ENCODE measurements at regions not wholly inside any gene's neighbourhood (a gene's known extent, or its start where the extent isn't known, plus 50 kb on each side); places are given as distances from the start of the nearest gene placed in this dataset.

DNA sequence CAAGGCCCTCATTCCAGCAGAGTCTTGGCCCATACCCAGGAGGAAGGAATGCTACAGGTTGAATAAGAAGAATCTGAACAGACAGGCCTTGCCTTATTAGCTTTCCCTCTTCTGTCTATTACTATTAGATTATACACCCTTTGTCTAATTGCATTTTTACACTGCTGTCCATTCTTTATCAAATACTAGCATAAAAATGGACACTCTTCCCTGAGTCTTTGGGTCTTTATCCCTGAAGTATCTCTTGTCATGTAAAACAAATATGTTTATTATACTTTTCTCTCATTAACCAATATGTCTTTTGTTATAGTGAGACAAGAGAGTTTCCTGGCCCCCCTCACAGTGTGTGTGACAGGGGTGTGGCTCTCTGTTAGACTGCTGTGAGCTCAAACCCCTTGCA, 897.4 kb upstream of the SEL1L start:
- no peak for TF ChIP-seq EZH2phosphoT487 (IDR thresholded peaks at IDR 0.05; ENCODE audit: low read depth, severe bottlenecking, unreplicated experiment)
- TF ChIP-seq, protein P1, sequence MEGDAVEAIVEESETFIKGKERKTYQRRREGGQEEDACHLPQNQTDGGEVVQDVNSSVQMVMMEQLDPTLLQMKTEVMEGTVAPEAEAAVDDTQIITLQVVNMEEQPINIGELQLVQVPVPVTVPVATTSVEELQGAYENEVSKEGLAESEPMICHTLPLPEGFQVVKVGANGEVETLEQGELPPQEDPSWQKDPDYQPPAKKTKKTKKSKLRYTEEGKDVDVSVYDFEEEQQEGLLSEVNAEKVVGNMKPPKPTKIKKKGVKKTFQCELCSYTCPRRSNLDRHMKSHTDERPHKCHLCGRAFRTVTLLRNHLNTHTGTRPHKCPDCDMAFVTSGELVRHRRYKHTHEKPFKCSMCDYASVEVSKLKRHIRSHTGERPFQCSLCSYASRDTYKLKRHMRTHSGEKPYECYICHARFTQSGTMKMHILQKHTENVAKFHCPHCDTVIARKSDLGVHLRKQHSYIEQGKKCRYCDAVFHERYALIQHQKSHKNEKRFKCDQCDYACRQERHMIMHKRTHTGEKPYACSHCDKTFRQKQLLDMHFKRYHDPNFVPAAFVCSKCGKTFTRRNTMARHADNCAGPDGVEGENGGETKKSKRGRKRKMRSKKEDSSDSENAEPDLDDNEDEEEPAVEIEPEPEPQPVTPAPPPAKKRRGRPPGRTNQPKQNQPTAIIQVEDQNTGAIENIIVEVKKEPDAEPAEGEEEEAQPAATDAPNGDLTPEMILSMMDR (IDR thresholded peaks at IDR 0.05; ENCODE audit: poor library complexity) = no peak
- TF ChIP-seq EZH2 (IDR thresholded peaks at IDR 0.05; ENCODE audit: borderline replicate concordance) = no peak
